ENCODE measurements at regions not wholly inside any gene's neighbourhood (a gene's known extent, or its start where the extent isn't known, plus 50 kb on each side); places are given as distances from the start of the nearest gene placed in this dataset.
"Not testable (repeated sequence)": the region's sequence is repeated elsewhere in the genome, so short reads cannot be mapped to it uniquely, and the experiment has no call there.

GRCh38 chr1:244325056-244325758, 126.5 kb downstream of the ADSS2 start:
- DNase-seq, result no peak

- no peak for DNase-seq
Observed at GRCh38 chr1:244326757-244327156, 125.0 kb downstream of the ADSS2 start.

DNA sequence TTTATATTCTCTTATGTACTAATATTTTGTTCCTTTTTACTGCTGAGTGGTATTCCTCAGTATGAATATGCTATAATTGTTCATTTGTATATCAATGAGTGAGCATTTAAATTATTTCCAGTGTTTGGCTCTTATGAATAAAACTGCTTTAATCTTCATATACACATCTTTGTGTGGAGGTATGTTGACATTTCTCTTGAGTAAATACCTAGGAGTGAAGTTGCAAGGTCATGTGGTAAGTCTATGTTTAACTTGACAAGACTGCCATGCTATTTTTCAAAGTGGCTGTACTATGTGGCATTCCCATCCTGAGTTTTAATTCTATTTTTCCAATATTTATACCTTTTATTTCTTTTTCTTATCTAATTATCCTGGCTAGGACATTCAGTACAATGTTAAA, 124.2 kb downstream of the ADSS2 start:
- DNase-seq, result no peak

- no peak for DNase-seq
Observed at GRCh38 chr1:244328476-244328875, 123.2 kb downstream of the ADSS2 start.

DNA sequence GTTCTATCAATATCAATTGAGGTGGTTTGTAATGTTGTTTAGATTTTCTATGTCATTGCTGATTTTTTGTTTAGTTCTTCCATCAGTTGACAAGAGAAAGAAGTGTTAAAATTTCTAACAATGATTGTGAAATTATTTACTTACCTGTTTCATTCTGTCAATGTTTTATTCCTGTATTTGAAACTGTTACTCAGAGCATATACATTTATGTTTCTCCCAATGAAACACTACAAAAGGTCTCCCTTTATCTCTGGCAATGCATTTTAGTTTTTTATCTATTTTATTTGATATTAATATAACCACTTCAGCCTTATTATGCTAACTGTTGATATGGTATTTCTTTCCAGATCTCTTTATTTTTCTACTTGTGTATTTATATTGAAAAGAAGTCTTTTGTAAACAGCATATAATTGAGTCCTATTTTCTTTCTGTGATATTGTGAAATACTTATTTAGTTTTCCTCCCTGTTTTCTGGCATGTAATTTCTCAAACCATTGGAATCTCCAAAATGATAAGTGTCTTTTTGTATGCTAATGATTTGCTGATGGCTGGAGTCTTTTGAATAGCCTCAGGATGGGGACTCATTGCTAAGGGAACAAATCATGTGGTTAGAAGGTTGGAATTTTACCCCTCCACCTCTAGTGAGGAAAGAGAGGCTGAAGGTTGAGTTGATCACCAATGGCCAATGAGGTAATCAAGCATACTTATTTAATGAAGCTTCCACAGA, 122.0 kb downstream of the ADSS2 start:
- DNase-seq, result no peak

GRCh38 chr1:244330318-244330625, 121.4 kb downstream of the ADSS2 start:
- no peak for DNase-seq

DNA sequence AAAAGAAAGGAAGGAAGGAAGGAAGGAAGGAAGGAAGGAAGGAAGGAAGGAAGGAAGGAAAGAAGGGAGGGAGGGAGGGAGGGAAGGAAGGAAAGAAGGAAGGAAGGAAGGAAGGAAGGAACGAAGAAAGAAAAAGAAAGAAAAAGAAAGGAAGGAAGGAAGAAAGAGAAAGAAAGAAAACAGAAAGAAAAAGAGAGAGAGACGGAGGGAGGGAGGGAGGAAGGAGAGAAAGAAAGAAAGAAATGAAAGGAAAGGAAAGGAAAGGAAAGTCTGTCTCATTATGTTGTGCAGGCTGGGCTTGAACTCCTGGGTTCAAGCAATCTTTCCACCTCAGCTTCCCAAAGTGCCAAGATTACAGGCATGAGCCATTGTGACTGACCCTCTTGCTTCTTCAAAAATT, 118.9 kb downstream of the ADSS2 start:
- not testable (repeated sequence) for DNase-seq

GRCh38 chr1:244334315-244334714, 117.4 kb downstream of the ADSS2 start:
- not testable (repeated sequence) for DNase-seq

DNA sequence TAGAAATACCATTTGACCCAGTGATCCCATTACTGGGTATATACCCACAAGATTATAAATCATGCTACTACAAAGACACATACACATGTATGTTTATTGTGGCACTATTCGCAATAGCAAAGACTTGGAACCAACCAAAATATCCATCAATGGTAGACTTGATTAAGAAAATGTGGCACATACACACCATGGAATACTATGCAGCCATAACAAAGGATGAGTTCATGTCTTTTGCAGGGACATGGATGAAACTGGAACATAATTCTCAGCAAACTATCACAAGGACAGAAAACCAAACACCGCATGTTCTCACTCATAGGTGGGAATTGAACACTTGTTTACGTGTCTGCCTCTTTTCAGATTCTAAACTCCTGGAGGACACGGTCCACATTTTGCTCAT, 116.9 kb downstream of the ADSS2 start:
- DNase-seq, result not testable (repeated sequence)

DNA sequence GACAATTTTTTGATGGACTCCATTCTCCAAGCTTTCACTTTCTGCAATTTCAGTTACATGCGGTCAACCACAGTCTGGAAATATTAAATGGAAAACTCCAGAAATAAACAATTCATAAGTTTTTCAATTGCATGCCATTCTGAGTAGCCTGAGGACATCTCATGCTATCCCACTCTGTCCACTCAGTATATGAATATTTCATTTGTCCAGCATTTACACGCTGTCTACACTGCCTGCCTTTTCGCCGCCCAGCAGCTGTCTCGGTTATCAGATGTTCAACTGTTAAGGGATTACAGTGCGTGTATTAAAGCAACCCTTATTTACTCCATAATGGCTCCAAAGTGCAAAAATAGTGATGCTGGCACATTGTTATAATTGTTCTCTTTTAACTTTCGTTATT, 116.3 kb downstream of the ADSS2 start:
- no peak for DNase-seq

DNA sequence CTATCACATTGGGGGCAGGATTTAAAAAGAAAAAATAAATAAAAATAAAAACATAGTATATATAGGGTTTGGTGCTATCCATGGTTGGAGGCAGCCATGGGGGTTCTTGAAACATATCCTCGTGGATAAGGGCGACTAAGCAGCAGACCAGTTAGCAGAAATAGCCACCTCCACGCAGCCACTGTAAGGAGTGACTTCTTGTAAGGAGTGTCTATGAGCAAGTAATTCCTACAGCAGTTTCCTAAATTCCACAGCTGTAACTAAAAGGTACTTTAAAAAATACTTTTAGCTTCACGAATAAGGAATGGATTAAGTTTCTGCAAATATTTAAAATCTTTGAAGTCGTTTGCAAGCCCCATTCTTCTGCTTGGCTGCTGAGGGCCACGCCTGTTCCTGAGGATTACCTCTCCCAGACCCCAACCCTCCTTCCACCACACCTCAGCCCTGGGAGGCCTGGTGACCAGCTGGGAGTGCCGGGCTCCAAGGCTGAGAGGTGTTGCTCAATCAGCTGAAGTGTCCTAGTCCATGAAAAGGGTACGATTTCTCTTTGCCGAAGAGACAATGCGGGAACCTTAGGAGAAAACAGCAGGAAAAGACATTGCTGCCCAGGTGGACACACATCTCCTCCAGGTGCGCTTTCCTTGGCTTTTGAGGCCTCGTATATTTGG, 115.3 kb downstream of the ADSS2 start:
- no peak for DNase-seq

DNA sequence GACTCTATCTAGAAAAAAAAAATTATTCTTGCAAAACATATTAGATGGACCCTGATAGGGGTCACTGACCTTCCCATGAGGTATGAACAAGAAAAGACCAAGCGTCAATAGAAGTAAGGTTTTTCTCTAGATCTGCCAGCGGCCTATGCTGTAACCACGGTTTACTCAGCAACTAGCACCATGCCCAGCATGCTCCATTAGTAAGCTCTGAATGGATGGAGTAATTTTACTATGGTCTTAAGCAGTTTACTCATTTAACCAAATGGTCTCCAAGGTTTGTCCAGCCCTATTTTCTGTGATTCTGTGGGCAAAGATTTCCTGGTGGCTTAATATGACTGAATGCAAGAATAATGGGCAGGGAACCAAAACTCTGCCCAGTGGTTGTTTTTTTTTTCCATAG, 113.9 kb downstream of the ADSS2 start:
- DNase-seq, result no peak

GRCh38 chr1:244339073-244339692, 112.5 kb downstream of the ADSS2 start:
- no peak for DNase-seq

DNA sequence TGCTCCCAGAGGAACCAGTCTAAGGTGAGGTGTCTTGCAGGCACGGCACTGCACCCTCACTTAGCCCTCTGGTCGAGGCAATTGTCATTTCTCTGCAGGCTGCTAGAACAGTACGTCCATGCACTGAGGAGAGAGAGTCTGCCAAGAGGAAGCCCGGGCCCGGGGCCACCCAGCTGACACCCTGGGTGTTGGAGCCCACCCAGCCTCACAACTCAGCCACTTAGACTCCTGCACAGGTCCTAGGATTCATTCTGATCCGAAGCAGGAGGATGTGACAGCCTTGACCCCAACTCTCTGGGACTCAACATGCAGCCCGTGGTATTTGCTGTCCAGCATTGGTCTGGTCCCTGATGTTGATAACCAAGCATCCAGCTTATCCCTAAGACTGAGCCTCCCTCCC, 111.9 kb downstream of the ADSS2 start:
- no peak for DNase-seq

DNA sequence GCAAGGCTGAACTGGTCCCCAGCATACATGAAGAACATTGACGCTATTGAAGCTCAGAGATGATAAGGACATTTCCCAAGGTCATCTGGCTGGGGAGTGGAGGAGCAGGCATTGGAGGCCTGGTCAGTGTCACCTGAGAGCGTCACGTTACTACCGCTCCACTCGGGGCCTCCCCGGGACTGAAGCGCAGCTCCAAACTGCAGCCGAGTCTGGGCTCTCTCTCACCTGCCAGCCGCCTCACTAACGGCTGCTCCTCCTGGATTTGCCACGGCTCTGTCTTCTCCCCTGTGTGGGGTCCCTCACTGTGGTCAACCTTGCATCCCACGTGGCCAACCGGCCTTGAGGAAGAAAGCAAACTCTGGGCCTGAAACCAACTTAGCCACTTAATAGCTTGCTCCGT, 111.3 kb downstream of the ADSS2 start:
- DNase-seq, result no peak

- DNase-seq, result no peak
Observed at GRCh38 chr1:244341455-244342450, 110.0 kb downstream of the ADSS2 start.

- no peak for DNase-seq
Observed at GRCh38 chr1:244344001-244344400, 107.7 kb downstream of the ADSS2 start.

- no peak for DNase-seq
Observed at GRCh38 chr1:244346972-244347618, 104.6 kb downstream of the ADSS2 start.

DNA sequence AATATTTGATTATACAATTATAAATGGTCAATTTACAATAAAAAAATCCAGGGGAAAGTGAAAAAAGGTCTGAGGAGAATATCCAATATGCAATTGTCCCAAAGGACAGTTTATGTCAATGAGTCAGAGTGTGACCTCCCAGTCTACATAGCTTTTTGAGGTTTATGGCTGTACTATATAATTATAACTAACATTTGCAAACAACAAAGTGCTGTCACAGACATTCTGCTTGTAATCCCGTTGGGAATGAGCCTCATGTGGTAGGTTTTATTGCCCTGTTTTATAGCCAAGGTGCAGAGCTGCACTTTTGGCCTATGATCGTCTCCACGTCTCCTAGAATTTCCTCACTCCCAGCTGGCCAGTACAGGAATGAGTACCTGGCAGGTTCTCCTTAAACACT, 103.8 kb downstream of the ADSS2 start:
- DNase-seq, result no peak

- no peak for DNase-seq
Observed at GRCh38 chr1:244349103-244349531, 102.6 kb downstream of the ADSS2 start.

DNA sequence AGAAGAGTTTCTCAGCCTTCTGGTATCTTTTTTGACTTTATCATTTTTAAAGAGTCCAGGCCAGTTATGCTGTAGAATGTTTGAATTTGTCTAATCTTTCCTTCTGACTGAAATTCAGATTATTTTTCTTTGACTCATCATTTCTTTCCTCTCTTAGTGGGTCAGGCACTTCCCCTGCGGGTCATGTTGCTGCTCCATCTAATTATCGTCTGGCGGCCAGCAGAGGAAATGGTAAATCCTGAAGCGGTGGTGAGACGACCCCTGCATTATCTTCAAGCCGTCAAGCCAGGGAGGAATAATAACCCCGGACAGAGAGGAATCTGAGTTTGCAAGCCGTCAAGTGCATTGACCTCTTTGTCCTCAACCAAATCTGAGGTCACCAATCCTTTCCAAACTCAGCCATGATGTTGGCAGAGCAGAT, 102.1 kb downstream of the ADSS2 start:
- no peak for DNase-seq

GRCh38 chr1:244350027-244350426, 101.7 kb downstream of the ADSS2 start:
- no peak for DNase-seq
